DOHH2 (cell line): ENCODE measurements at regions not wholly inside any gene's neighbourhood (a gene's known extent, or its start where the extent isn't known, plus 50 kb on each side); places are given as distances from the start of the nearest gene placed in this dataset.
A peak's percentile ranks its signal among the peaks of the same experiment; 100 is the strongest.

Experiments used
- H3F3A ChIP-seq: fragments of 200-600 bp; sonication (generic), shearing (Covaris generic); 2 replicates; pipeline ENCODE4 v1.6.0; 2016; ENCODE audit warnings: antibody characterized with exemption, mild to moderate bottlenecking; ENCODE audit not compliant: control insufficient read depth, insufficient read depth
- H3K27ac ChIP-seq: fragments of 200-600 bp; sonication (generic); 2 replicates; pipeline ENCODE4 v1.5.1; 2014; ENCODE audit warnings: low read depth, mild to moderate bottlenecking, low read length, moderate library complexity
- H3K27me3 ChIP-seq: fragments of 200-600 bp; sonication (generic); 2 replicates; pipeline ENCODE4 v1.6.1; 2014; ENCODE audit warnings: mild to moderate bottlenecking, low read length, mixed read lengths; ENCODE audit not compliant: control insufficient read depth
- H3K36me3 ChIP-seq: fragments of 200-600 bp; sonication (generic); 2 replicates; pipeline ENCODE4 v1.6.1; 2014; ENCODE audit warnings: mild to moderate bottlenecking, low read length, moderate library complexity, mixed read lengths; ENCODE audit not compliant: control insufficient read depth
- H3K4me1 ChIP-seq: fragments of 200-600 bp; sonication (generic); 2 replicates; pipeline ENCODE4 v1.6.1; 2014; ENCODE audit warnings: mild to moderate bottlenecking, low read length, mixed read lengths; ENCODE audit not compliant: control insufficient read depth
- H3K4me2 ChIP-seq: fragments of 200-600 bp; sonication (generic); 2 replicates; pipeline ENCODE4 v1.6.0; 2014; ENCODE audit warnings: mild to moderate bottlenecking, low read length, moderate library complexity
- H3K4me3 ChIP-seq: fragments of 200-600 bp; sonication (generic); 2 replicates; pipeline ENCODE4 v1.5.1; 2014; ENCODE audit warnings: mild to moderate bottlenecking, low read length, mixed read lengths
- H3K79me2 ChIP-seq: fragments of 200-600 bp; sonication (generic); 2 replicates; pipeline ENCODE4 v1.6.1; 2014; ENCODE audit warnings: mild to moderate bottlenecking, low read length, mixed read lengths; ENCODE audit not compliant: control insufficient read depth
- H3K9me2 ChIP-seq: fragments of 200-600 bp; sonication (generic); replicated peaks from 2 replicates; pipeline ENCODE4 v1.6.1; 2014; ENCODE audit warnings: mild to moderate bottlenecking, low read length, mixed read lengths; ENCODE audit not compliant: control insufficient read depth
- H3K9me3 ChIP-seq: fragments of 200-600 bp; sonication (generic); 2 replicates; pipeline ENCODE4 v1.6.1; 2014; ENCODE audit warnings: antibody characterized with exemption, low read length, mixed read lengths; ENCODE audit not compliant: control insufficient read depth, insufficient read depth
- H4K20me1 ChIP-seq: fragments of 200-600 bp; sonication (generic); 2 replicates; pipeline ENCODE4 v1.6.0; 2014; ENCODE audit warnings: low read depth, mild to moderate bottlenecking, antibody characterized with exemption, low read length, moderate library complexity; ENCODE audit not compliant: control insufficient read depth, insufficient read depth
- EZH2phosphoT487 ChIP-seq: fragments of 200-600 bp; sonication (generic); IDR thresholded peaks from 2 replicates; pipeline ENCODE4 v1.6.1; 2017; ENCODE audit warnings: borderline replicate concordance, mild to moderate bottlenecking, antibody characterized with exemption, low read length, moderate library complexity, mixed read lengths
- TF ChIP-seq, protein P1 (sequence below): fragments of 200-600 bp; sonication (generic); IDR thresholded peaks from one replicate; pipeline ENCODE4 v1.5.1; 2014; ENCODE audit warnings: antibody characterized with exemption, mild to moderate bottlenecking, low read depth, low read length; ENCODE audit not compliant: poor library complexity, severe bottlenecking

GRCh38 chr7:25565949-25566348, 337.7 kb upstream of the NPVF start:
- H4K20me1 ChIP-seq = no peaks in the 10 kb centered on the region
- no peak overlapping the region for H3K4me3 ChIP-seq
- H3K4me1 ChIP-seq = no peaks in the 10 kb centered on the region; the same call in 1 of the 2 replicates
- no peaks in the 10 kb centered on the region for H3F3A ChIP-seq
- no peaks in the 10 kb centered on the region for H3K79me2 ChIP-seq
- peaks cover 6% of the 10 kb centered on the region; the same call in 1 of the 2 replicates for H3K27me3 ChIP-seq
- H3K36me3 ChIP-seq = no peaks in the 10 kb centered on the region
- TF ChIP-seq EZH2phosphoT487 = no peak
- TF ChIP-seq, protein P1, sequence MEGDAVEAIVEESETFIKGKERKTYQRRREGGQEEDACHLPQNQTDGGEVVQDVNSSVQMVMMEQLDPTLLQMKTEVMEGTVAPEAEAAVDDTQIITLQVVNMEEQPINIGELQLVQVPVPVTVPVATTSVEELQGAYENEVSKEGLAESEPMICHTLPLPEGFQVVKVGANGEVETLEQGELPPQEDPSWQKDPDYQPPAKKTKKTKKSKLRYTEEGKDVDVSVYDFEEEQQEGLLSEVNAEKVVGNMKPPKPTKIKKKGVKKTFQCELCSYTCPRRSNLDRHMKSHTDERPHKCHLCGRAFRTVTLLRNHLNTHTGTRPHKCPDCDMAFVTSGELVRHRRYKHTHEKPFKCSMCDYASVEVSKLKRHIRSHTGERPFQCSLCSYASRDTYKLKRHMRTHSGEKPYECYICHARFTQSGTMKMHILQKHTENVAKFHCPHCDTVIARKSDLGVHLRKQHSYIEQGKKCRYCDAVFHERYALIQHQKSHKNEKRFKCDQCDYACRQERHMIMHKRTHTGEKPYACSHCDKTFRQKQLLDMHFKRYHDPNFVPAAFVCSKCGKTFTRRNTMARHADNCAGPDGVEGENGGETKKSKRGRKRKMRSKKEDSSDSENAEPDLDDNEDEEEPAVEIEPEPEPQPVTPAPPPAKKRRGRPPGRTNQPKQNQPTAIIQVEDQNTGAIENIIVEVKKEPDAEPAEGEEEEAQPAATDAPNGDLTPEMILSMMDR = peak; percentile 100
- H3K9me2 ChIP-seq = no peaks in the 10 kb centered on the region
- no peaks in the 10 kb centered on the region for H3K9me3 ChIP-seq
- no peak overlapping the region for H3K27ac ChIP-seq
- H3K4me2 ChIP-seq = 0 out of 2 replicates have a peak overlapping the region, but pooled peaks have one; percentile 7

DNA sequence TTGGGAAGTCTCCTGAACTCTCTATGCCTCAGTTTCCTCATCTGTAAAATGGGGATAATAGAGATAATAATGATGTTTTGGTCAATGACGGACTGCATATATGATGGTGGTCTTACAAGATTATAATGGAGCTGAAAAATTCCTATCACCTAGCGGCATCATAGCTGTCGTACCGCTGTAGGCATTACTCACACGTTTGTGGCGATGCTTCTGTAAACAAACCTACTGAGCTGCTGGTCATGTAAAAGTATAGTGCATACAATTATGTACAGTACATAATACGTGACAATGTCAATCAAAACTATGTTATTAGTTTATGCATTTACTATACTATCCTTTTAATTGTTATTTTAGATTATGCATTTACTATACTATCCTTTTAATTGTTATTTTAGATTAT, 339.1 kb upstream of the NPVF start:
- Histone ChIP-seq H3K27me3 (no peaks in the 10 kb centered on the region), H3K9me2 (no peaks in the 10 kb centered on the region), H4K20me1 (no peaks in the 10 kb centered on the region), H3K4me1 (no peaks in the 10 kb centered on the region; the same call in 1 of the 2 replicates), H3F3A (no peaks in the 10 kb centered on the region), H3K36me3 (no peaks in the 10 kb centered on the region), H3K9me3 (no peaks in the 10 kb centered on the region), H3K79me2 (no peaks in the 10 kb centered on the region), H3K4me3 (no peak overlapping the region), H3K27ac (no peak overlapping the region), H3K4me2 (no peak overlapping the region)
- TF ChIP-seq, protein P1 = no peak
- no peak for TF ChIP-seq EZH2phosphoT487

GRCh38 chr7:25569765-25570164, 341.5 kb upstream of the NPVF start:
- Histone ChIP-seq H3K36me3 (no peaks in the 10 kb centered on the region), H3K9me3 (no peaks in the 10 kb centered on the region), H3K4me3 (no peak overlapping the region), H3F3A (no peaks in the 10 kb centered on the region), H3K9me2 (no peaks in the 10 kb centered on the region), H4K20me1 (no peaks in the 10 kb centered on the region), H3K27me3 (peaks cover 4% of the 10 kb centered on the region; the same call in 1 of the 2 replicates), H3K27ac (no peak overlapping the region), H3K79me2 (no peaks in the 10 kb centered on the region), H3K4me1 (no peaks in the 10 kb centered on the region; the same call in 1 of the 2 replicates), H3K4me2 (no peak overlapping the region)
- no peak for TF ChIP-seq EZH2phosphoT487
- TF ChIP-seq, protein P1 = no peak

- Histone ChIP-seq H3K9me2 (no peaks in the 10 kb centered on the region), H3K27ac (no peak overlapping the region), H3F3A (no peaks in the 10 kb centered on the region), H3K9me3 (no peaks in the 10 kb centered on the region), H3K36me3 (no peaks in the 10 kb centered on the region), H3K4me1 (no peaks in the 10 kb centered on the region), H4K20me1 (no peaks in the 10 kb centered on the region), H3K79me2 (no peaks in the 10 kb centered on the region), H3K4me3 (no peak overlapping the region), H3K27me3 (peaks cover 4% of the 10 kb centered on the region; the same call in 1 of the 2 replicates), H3K4me2 (no peak overlapping the region)
- TF ChIP-seq, protein P1 = no peak
- no peak for TF ChIP-seq EZH2phosphoT487
Observed at GRCh38 chr7:25572423-25572822, 344.1 kb upstream of the NPVF start.
